Neural crest cell (in vitro differentiated cells): ENCODE measurements at regions not wholly inside any gene's neighbourhood (a gene's known extent, or its start where the extent isn't known, plus 50 kb on each side); places are given as distances from the start of the nearest gene placed in this dataset.
A peak's percentile ranks its signal among the peaks of the same experiment; 100 is the strongest.

Source experiments
- DNase-seq: peaks from one replicate; pipeline ENCODE4 v3.0.0; 2021; ENCODE audit warnings: low read depth, mixed read lengths, low spot score
- H3K27ac Mint-ChIP-seq: one replicate; pipeline ENCODE4 v1.8.0; 2021; ENCODE audit warnings: mild to moderate bottlenecking, mixed read lengths; ENCODE audit not compliant: unreplicated experiment
- H3K27me3 Mint-ChIP-seq: 2 replicates; pipeline ENCODE4 v1.8.0; 2021; ENCODE audit warnings: low read depth, mild to moderate bottlenecking, mixed read lengths
- H3K36me3 Mint-ChIP-seq: 2 replicates; pipeline ENCODE4 v1.8.0; 2021; ENCODE audit warnings: low read depth, mild to moderate bottlenecking, mixed read lengths
- H3K4me1 Mint-ChIP-seq: 2 replicates; pipeline ENCODE4 v1.8.0; 2021; ENCODE audit warnings: mixed read lengths
- H3K4me3 Mint-ChIP-seq: one replicate; pipeline ENCODE4 v1.8.0; 2021; ENCODE audit warnings: mild to moderate bottlenecking, mixed read lengths
- H3K9me3 Mint-ChIP-seq: 2 replicates; pipeline ENCODE4 v1.8.0; 2021; ENCODE audit warnings: mixed read lengths
- TF ChIP-seq, protein P1 (sequence below): fragments of 200-600 bp; sonication (generic); conservative IDR thresholded peaks from 2 replicates; pipeline ENCODE4 v1.5.0; 2021; ENCODE audit warnings: antibody characterized with exemption, mild to moderate bottlenecking

DNA sequence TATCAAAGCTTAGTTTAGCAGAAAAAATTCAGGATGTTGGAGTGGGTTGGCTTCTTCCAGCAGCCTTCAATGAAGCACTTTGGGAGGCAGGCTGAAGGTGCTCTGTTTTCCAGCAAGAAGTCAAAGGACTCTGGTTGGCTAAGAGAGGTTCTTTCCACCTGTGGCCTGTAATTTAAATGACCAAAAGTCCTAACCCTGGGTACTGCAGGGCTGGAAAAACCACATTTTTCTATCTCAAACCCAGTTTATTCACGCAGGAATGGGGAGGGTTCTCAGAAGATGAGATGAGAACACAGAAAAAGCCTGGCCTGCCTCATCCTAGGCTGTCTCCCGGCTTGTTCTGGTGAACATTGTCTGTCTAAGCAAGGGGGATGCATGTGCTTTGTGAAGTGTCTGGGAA, 68.6 kb upstream of the ZFHX3 start:
- H3K4me1 Mint-ChIP-seq, result peaks cover 12% of the 10 kb centered on the region
- DNase-seq, result no peak
- TF ChIP-seq, protein P1, sequence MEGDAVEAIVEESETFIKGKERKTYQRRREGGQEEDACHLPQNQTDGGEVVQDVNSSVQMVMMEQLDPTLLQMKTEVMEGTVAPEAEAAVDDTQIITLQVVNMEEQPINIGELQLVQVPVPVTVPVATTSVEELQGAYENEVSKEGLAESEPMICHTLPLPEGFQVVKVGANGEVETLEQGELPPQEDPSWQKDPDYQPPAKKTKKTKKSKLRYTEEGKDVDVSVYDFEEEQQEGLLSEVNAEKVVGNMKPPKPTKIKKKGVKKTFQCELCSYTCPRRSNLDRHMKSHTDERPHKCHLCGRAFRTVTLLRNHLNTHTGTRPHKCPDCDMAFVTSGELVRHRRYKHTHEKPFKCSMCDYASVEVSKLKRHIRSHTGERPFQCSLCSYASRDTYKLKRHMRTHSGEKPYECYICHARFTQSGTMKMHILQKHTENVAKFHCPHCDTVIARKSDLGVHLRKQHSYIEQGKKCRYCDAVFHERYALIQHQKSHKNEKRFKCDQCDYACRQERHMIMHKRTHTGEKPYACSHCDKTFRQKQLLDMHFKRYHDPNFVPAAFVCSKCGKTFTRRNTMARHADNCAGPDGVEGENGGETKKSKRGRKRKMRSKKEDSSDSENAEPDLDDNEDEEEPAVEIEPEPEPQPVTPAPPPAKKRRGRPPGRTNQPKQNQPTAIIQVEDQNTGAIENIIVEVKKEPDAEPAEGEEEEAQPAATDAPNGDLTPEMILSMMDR, result no peak
- no peak overlapping the region for H3K27ac Mint-ChIP-seq
- H3K36me3 Mint-ChIP-seq, result peaks cover 2% of the 10 kb centered on the region
- H3K4me3 Mint-ChIP-seq, result no peak overlapping the region
- H3K27me3 Mint-ChIP-seq, result no peaks in the 10 kb centered on the region
- peaks cover 3% of the 10 kb centered on the region for H3K9me3 Mint-ChIP-seq

DNA sequence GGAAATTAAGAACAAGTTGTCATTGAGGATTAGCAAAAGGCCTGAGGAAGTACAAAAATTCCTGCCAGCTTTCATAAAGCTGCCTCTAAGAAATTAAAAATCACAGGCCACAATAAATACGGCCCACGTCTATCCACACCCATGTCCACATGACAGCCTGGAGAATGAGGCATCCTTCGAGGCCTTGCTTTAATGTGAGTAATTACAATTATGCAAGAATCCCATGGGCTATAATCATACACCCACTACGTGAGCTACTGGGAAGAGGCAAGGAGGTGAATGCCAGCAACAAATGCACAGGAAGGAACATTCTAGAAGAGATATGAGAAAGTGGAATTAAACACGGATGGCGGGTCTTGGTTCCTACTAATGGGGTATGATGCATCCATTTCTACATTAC, 65.4 kb upstream of the ZFHX3 start:
- DNase-seq, result no peak
- Mint-ChIP-seq H3K27me3 (no peaks in the 10 kb centered on the region), H3K36me3 (peaks cover 2% of the 10 kb centered on the region), H3K4me3 (no peak overlapping the region), H3K27ac (no peak overlapping the region), H3K9me3 (peaks cover 3% of the 10 kb centered on the region), H3K4me1 (peaks cover 12% of the 10 kb centered on the region)
- TF ChIP-seq, protein P1, result no peak

DNA sequence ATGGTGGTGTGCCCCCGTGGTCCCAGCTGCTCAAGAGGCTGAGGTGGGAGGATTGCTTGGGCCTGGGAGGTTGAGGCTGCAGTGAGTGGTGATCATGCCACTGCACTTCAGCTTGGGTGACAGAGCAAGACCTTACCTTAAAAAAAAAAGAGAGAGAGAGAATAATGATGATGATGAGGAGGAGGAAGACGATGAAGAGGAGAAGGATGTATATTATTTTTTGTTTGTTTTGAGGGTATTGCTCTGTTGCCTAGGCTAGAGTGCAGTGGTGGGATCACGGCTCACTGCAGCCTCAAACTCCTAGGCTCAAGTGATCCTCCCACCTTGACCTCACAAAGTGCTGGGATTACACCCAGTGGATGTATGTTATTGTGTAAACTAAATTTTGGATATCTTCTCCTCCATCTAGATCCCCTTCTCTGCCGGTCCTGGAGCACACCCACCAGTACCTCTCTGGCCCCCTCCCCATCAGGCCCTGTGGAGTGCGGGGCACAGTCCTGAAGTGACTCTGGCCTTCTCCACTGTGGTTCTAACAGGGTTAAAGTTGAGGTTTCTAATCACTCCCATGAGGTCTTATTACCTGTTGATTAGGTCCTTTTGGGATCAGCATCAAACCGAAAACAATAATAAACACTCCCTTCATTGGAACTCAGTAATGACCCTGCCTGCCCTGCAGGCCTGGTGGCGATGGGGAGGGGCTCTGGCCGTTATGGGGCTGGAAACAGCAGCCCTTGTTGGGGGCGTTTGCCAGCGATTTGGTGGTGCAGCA, 60.5 kb upstream of the ZFHX3 start:
- Mint-ChIP-seq H3K27me3 (no peaks in the 10 kb centered on the region), H3K27ac (peak overlapping the region; percentile 43), H3K9me3 (no peaks in the 10 kb centered on the region), H3K4me1 (peaks cover 12% of the 10 kb centered on the region), H3K36me3 (no peaks in the 10 kb centered on the region), H3K4me3 (no peak overlapping the region)
- TF ChIP-seq, protein P1, result no peak
- DNase-seq, result no peak

DNA sequence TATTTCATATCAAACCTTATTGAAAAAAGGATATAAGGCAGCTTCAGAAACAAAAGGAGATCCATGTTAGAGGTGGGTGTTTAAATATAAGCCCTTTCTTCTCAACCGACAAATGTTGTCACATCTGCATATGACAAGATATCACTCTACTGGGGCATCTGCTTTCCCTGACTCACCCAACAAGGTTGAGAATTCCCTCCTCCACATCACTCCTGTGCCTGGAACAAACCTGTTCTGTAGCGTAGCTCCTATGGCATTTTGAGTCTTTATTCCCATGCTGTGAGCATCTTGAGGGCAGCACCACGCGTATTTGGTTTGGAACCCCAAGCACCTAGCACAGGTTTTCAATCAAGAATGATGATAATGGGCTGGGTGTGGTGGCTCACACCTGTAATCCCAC, 59.4 kb upstream of the ZFHX3 start:
- Mint-ChIP-seq H3K4me1 (peaks cover 4% of the 10 kb centered on the region), H3K9me3 (no peaks in the 10 kb centered on the region), H3K27ac (peak overlapping the region; percentile 75), H3K4me3 (no peak overlapping the region), H3K27me3 (no peaks in the 10 kb centered on the region), H3K36me3 (no peaks in the 10 kb centered on the region)
- TF ChIP-seq, protein P1, result no peak
- no peak for DNase-seq

DNA sequence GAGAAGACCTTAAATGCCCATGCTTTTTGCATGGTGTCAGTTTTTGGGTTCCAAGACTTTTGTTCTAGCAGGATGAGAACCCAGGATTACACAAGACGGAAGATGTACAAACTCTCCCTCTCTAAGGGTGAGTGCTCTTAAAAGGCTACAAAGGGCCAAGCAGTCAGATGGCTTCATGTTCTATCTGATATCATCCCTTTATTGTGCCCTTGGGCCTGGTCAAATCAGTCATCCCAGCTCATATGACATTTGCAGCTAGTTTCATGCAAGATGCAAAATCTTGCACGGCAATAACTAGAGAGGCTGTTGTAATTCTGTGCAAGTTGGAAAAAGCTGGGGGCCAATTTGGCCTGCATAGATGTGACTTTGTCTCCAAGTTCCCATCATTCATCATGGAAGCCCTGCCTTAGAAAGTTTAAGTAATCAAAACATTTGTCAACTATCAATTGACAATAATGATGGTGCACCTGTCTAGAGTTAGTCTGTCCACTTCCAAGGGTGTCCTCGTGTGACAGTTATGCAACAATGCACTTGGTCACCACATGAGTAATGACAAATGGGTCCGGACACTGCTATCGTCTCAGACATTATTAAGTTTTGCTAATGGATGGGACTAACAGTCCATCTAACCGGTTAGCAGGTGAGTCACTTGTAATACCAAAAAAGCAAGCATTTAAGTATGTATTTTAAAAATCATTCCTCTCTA, 58.6 kb upstream of the ZFHX3 start:
- Mint-ChIP-seq H3K27ac (no peak overlapping the region), H3K4me1 (no peaks in the 10 kb centered on the region), H3K9me3 (no peaks in the 10 kb centered on the region), H3K36me3 (no peaks in the 10 kb centered on the region), H3K4me3 (no peak overlapping the region), H3K27me3 (no peaks in the 10 kb centered on the region)
- TF ChIP-seq, protein P1, result no peak
- DNase-seq, result no peak
